Right lobe of liver (tissue), 6 donors: ENCODE measurements at regions not wholly inside any gene's neighbourhood (a gene's known extent, or its start where the extent isn't known, plus 50 kb on each side); places are given as distances from the start of the nearest gene placed in this dataset.
"Not testable (repeated sequence)": the region's sequence is repeated elsewhere in the genome, so short reads cannot be mapped to it uniquely, and the experiment has no call there.

Source experiments
- ATAC-seq, 4 donors: fragments of 200-7000 bp; cut with Tn5 transposase; one replicate each; pipeline ENCODE4 v1.9.1; 2020; ENCODE audit warnings: mild to moderate bottlenecking in 4 of 4, moderate library complexity in 4 of 4
- DNase-seq, 3 donors: peaks; one replicate each; pipeline ENCODE4 v3.0.0-alpha.2; 2020
- H3K27ac ChIP-seq, 3 donors: fragments of 200-600 bp; one replicate each; pipeline ENCODE4 v1.8.0; 2022
- H3K27me3 ChIP-seq, 2 donors: fragments of 200-600 bp; one replicate each; pipeline ENCODE4 v1.8.0; 2022
- H3K36me3 ChIP-seq, 4 donors: fragments of 200-600 bp; sonication (generic) in 1 of 4; one replicate each; pipeline versions ENCODE4 v1.5.1 to v1.8.0; 2017 to 2022; ENCODE audit warnings: control low read depth in 1 of 4
- H3K4me1 ChIP-seq, 4 donors: fragments of 200-600 bp; sonication (generic) in 1 of 4; one replicate each; pipeline versions ENCODE4 v1.5.1 to v1.8.0; 2017 to 2022; ENCODE audit warnings: control low read depth in 1 of 4
- H3K4me3 ChIP-seq, 3 donors: fragments of 200-600 bp; one replicate each; pipeline ENCODE4 v1.8.0; 2022
- H3K9me3 ChIP-seq, 4 donors: fragments of 200-600 bp; sonication (generic) in 1 of 4; one replicate each; pipeline versions ENCODE4 v1.5.1 to v1.8.0; 2017 to 2022; ENCODE audit warnings: control low read depth in 1 of 4
- WGBS: methylation state at CpG from one replicate; pipeline ENCODE4 v1.1.6; 2018; ENCODE audit warnings: low coverage, low lambda C conversion rate; ENCODE audit not compliant: insufficient coverage; ENCODE audit errors: missing lambda C conversion rate; 5-methylcytosine and 5-hydroxymethylcytosine counted together
- intact Hi-C, 2 donors: fragments of 100-400 bp; cut with DNase I; formaldehyde crosslinking; loops; one replicate each; pipeline versions ENCODE4 v1.11.2 to v1.14.1; 2022
- donor health status: DM: no; HTN: yes; CAD: no.
- donor health status: DM: no; HTN: no; CAD: no.
- donor health status: DM: no; HTN: no; CAD: no.
- donor health status: DM: no; HTN: yes; CAD: no.
- donor health status: DM: no; HTN: yes; CAD: no.

DNA sequence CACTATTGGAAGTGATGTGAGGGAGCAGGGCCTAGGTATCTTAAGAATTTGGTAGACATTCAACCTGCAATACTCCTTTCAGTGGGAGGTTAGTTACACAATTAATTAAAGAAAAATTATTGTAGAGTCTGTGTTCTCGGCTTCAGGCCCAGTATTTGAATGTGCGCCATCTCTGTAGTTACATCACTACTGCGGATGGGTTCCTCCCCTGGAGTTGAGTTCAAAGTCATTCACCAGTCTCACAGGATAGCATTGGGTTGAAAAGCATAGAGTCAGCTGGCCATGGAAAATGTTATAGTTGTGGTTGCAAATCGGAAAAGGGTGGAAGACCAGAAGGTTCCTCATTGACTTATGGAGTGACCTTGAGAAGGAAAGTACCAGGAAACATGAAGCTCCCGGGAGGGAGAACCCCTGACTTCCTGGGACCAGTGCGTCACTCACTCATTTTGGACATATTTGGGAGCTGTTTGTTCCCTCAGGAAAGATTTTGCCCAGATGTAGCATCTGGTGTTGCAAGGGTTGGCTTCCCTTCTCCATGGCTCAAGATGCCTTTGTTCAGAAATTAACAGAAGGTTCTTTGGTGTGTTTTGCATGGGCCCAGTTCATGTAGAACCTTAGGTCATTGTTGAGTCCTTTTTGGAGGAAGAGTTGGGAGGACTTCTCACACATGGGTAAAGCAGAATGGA is 111.8 kb downstream of the SRGAP2 start:
- intact Hi-C loops, result not testable (repeated sequence)

DNA sequence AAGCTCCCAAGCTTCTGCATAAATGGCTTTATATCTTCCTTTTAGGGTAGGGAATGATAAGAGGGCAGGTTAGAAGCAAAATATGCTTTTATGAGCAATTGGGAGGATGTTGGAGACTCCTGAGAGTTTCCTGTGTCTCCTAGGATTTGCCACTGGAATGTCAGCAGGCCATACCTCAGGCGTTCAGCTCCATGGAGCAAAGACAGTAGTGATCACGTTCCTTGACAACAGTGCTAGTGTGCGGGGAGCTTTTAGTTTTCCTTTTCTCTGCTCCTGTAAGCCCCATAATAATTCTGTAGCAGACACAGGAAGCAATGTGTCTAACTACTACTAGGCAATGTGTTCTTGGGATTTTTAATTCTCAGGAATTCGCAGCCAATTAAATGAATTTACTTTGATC is 113.6 kb downstream of the SRGAP2 start:
- WGBS, result no CpG with 5 or more reads among the region's 4 CpGs

More for the DNA sequence above, 111.8 kb downstream of the SRGAP2 start:
- H3K36me3 ChIP-seq, H3K4me3 ChIP-seq, H3K27ac ChIP-seq, DNase-seq, ATAC-seq, H3K9me3 ChIP-seq, H3K4me1 ChIP-seq, H3K27me3 ChIP-seq: not testable (repeated sequence)
- no CpG with 5 or more reads among the region's 6 CpGs for WGBS

DNA sequence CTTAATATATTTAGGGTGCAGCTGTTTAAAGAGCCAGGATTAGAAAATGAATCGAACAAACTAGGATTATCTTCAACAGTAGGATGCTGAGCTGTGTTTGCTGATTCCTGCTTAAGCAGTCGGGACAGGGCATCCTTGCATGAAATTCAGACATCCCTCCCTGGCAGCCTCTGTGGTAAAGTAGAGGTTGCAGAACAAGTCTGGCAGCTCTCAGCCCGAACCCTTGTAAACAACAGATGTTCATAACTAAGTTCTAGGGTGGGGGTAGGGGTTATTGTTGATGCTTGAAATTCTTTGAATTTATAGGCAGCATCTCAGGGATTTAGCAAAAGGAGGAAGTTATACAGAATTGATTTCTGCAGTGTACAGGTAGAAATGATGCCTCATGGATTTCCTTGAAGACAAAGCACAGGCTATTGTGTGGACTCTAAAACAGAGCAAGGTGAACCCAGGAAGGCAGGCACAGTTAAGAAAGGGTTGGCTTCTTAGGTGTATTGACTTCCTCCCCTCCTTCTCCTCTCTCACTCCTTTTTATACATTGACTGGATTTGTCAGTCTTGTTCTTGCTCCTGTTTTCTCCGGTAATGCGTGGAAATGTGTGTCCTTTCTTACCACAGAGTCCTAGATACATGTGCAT is 114.7 kb downstream of the SRGAP2 start:
- H3K27ac ChIP-seq, H3K36me3 ChIP-seq, H3K4me1 ChIP-seq, intact Hi-C loops, H3K27me3 ChIP-seq, ATAC-seq, H3K9me3 ChIP-seq, H3K4me3 ChIP-seq, DNase-seq: not testable (repeated sequence)
- 67% methylated on average over 4 of the region's 5 CpGs for WGBS

More for the DNA sequence above, 113.6 kb downstream of the SRGAP2 start:
- H3K4me1 ChIP-seq, ATAC-seq, H3K4me3 ChIP-seq, H3K9me3 ChIP-seq, H3K27me3 ChIP-seq, DNase-seq, H3K27ac ChIP-seq, H3K36me3 ChIP-seq, intact Hi-C loops: not testable (repeated sequence)

DNA sequence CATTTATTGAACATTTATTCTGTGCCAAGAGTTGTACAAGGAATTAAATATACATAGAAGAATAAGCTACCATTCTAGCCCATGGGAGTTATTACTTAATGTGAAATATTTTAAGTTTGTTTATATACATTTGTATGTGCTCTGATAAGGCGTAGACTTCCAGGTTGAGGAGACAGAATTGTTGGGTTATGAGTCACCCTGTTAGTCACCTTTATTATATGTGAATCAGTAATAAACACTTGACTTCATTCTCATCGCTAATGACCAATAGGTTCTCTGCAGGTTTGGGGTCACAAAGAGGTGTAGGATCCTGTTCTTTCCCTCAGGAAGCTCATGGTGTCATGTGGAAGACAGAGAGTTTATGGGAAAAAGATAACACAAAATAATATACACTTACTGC is 116.9 kb downstream of the SRGAP2 start:
- H3K4me3 ChIP-seq, H3K4me1 ChIP-seq, DNase-seq, H3K27ac ChIP-seq, ATAC-seq, intact Hi-C loops, H3K36me3 ChIP-seq, H3K9me3 ChIP-seq, H3K27me3 ChIP-seq: not testable (repeated sequence)
- no CpG with 5 or more reads among the region's 2 CpGs for whole genome bisulfite sequencing

DNA sequence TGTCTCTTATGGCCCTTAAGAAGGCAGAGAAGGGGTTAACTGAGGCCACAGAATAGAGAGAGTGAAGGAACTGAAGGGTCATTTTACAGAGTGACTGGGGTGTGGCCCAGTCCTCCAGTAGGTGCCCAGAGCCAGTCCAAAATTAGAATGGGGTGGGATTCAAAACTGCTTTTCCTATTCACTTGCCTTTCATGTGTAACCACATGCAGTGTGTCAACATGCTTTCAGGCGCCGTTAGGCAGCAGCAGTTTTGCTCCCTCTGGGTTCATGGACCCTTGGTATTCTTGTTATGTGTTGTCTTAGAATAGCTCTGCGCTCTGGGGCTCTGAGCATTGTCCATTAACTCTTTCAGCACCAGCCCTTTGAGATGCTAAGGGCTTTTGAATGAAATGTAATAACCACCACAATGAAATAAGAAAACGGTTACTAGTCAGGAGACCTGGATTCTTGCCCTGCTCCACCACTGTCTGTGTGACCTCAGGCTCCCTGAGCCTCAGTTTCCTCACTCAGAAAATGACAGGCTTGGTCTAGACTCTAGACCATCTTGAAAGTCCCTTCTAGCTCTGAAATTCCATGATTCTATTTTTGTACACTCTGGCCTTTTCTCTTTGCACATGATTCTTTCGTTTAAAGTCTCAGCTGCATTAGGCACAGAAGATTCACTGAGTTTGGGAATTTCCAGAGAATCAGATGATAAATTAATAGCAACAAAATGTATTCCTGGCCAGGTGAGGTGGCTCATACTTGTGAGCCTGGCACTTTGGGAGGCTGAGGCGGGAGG is 123.0 kb downstream of the SRGAP2 start:
- H3K9me3 ChIP-seq, intact Hi-C loops, H3K27me3 ChIP-seq, H3K36me3 ChIP-seq, H3K27ac ChIP-seq, H3K4me1 ChIP-seq, DNase-seq, H3K4me3 ChIP-seq: not testable (repeated sequence)
- WGBS, result 48% methylated on average over 4 of the region's 6 CpGs
- ATAC-seq, result peak; percentile 17 to 50 (median 32)

DNA sequence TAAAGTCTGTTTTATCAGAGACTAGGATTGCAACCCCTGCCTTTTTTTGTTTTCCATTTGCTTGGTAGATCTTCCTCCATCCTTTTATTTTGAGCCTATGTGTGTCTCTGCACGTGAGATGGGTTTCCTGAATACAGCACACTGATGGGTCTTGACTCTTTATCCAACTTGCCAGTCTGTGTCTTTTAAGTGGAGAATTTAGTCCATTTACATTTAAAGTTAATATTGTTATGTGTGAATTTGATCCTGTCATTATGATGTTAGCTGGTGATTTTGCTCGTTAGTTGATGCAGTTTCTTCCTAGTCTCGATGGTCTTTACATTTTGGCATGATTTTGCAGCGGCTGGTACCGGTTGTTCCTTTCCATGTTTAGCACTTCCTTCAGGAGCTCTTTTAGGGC is 128.3 kb downstream of the SRGAP2 start:
- ATAC-seq, H3K27me3 ChIP-seq, H3K9me3 ChIP-seq, H3K36me3 ChIP-seq, intact Hi-C loops, DNase-seq, H3K27ac ChIP-seq, H3K4me3 ChIP-seq, H3K4me1 ChIP-seq: not testable (repeated sequence)
- 65% methylated on average over 2 of the region's 5 CpGs for WGBS

DNA sequence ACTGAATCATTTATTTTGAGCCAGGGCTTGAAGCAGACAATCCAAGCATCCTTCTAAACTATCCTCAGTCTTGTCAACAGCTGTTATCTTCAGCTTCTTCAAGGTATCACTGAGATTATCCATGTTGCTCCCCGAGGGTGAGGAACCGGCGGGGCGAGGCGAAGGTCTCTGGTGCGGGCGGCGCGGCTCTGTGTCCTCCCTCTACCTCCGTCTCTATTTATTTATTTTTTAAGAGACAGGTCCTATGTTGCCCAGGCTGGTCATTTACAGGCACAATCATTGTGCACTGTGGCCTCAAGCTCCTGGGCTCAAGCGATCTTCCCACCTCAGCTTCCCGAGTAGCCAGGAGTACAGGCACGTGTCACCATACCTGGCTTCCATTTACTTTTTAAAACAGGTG is 130.0 kb downstream of the SRGAP2 start:
- H3K4me3 ChIP-seq, H3K27ac ChIP-seq, H3K9me3 ChIP-seq, DNase-seq, H3K36me3 ChIP-seq, H3K4me1 ChIP-seq, ATAC-seq, intact Hi-C loops, H3K27me3 ChIP-seq: not testable (repeated sequence)
- no CpG with 5 or more reads among the region's 13 CpGs for WGBS

DNA sequence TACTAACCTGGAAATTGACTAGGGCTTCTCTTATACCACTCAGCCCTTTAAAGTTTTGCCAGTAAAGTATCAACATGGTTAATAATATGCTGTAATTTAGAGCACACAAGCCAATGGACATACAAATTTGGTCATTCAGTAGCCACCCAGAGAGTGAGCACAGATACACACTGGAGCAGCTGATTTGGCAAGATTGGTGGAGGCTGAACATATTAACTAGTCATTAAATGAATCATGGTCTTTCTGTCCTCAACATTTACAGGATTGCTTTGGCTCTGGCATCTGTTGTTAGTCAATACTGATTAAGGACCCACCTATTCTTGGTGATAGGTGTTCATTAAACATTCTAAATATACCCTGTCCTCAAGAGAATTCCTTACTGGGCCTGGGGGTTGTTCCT is 130.6 kb downstream of the SRGAP2 start:
- H3K36me3 ChIP-seq, H3K4me3 ChIP-seq, DNase-seq, intact Hi-C loops, H3K4me1 ChIP-seq, H3K27ac ChIP-seq, H3K27me3 ChIP-seq, H3K9me3 ChIP-seq: not testable (repeated sequence)
- ATAC-seq, result peak in 2 of 4 donors; percentile 21 to 74

DNA sequence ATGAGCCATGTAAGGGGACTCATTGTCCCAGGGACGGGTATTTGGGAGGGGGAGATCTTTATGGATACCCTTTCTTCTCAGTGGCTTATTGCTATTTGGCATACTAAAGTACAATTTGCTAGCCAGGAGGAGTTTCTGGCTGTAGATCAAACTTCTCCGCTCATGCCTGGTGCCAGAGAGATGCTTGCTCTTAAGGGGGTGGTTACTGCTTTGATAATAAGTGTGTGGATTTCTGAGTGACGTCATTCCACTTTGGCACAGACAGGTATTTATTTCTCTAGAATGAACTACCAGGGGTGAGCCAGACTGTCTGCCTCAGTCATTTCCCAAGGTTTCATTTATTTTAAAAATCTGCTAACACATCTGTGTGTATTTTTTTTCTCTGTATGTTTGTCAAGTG is 131.1 kb downstream of the SRGAP2 start:
- H3K9me3 ChIP-seq, H3K36me3 ChIP-seq, intact Hi-C loops, H3K4me3 ChIP-seq, H3K4me1 ChIP-seq, DNase-seq, H3K27ac ChIP-seq, H3K27me3 ChIP-seq: not testable (repeated sequence)
- WGBS, result 47% methylated on average over 3 of the region's 3 CpGs
- ATAC-seq, result peak; percentile 13 to 95 (median 62)

DNA sequence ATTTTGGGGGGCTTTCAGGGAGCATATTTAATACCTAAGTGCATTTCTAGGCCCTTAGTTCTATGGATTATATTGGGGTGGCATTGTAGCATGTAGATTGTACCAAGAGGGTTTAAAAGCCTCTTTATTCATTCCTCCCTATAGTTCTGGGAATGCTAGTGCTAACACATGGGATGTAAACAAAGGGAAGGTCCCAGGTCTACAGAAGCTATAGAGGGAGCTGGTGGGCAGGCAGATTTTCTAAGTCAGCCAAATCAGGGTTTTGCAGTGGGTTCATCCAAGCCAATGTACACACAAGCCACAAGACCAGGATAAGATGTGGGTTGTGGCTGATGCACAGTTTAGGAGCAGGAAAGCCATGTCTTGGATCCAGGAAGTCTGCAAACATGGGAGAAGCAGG is 131.8 kb downstream of the SRGAP2 start:
- intact Hi-C loops, H3K9me3 ChIP-seq, H3K27me3 ChIP-seq, H3K4me1 ChIP-seq, H3K36me3 ChIP-seq, H3K4me3 ChIP-seq, DNase-seq, H3K27ac ChIP-seq, ATAC-seq: not testable (repeated sequence)

DNA sequence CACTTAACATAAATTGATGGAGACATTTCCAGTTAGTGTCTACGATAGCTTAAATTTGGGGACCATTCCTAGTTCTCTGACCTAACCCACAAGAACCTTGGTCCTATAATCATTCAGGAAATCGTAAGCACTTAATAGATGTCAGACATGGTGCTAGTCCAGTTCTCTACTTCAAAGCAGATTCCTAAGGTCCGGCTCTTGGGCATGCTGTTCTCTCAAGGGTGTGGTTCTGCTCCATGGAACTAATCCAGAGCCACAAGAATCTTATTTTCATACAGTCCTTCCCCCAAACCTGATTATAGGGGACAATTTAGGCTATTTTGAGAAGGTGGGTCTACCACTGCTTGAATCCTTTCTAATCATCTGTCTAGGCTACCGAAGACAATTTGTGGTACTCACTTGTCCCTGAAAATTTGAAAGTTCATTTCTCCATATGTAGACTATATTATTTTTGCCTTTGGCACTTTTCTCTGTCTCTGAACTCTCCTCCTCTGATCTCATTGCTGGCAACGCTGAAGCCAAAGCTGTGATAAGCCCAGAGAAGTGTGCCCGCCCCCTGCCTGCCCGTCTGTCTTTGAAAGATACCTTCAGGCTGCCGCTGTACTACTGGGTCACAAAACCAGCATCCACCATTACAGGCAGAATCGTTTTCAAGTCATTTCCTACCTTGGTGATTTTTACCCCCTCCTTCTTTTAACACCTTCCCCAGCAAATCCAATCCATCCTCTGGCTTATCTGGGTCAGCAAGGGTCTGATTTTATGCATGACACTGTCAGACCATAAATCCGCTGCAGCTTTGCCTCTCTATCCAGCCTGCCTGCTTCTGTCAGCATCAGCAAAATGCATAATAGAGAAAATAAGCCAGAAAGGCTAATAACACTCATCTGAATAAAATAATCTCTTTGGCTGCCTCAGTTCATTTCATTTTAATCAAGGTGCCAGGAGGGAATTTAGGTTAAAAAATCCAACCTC is 132.8 kb downstream of the SRGAP2 start:
- WGBS, result no CpG with 5 or more reads among the region's 10 CpGs
- H3K27me3 ChIP-seq, H3K27ac ChIP-seq, H3K4me3 ChIP-seq, DNase-seq, ATAC-seq, intact Hi-C loops, H3K4me1 ChIP-seq, H3K9me3 ChIP-seq, H3K36me3 ChIP-seq: not testable (repeated sequence)
